IMR-90 (cell line): ENCODE measurements at regions not wholly inside any gene's neighbourhood (a gene's known extent, or its start where the extent isn't known, plus 50 kb on each side); places are given as distances from the start of the nearest gene placed in this dataset. TPM values are rescaled to one million over a fixed set of nuclear protein-coding genes. Genes with fewer than 3 reads are reported as not detected.

Source experiments
- microRNA-seq, 2 experiments: library from miRNA; stranded (forward) in 1 of 2; unstranded in 1 of 2; fragments of 10-50 nt in 1 of 2; fragments of <30 nt in 1 of 2; gene quantifications in 1 of 2; microRNA quantifications in 1 of 2; one replicate each; pipeline versions ENCODE3 to v1.1.0; 2013 to 2020; ENCODE audit not compliant: insufficient read depth in 1 of 2, insufficient read length in 1 of 2, unreplicated experiment in 1 of 2
- small RNA-seq, 5 experiments: library from RNA; depleted of rRNA; stranded (forward); fragments of <200 nt; gene quantifications; one replicate each; pipeline ENCODE3, GENCODE V24; 2012

Small RNA genes in the stretch of these regions (microRNA-seq; reads per million reads assigned to microRNA genes)
- not detected for gene RF00019 (ENCODE audit: insufficient read depth, insufficient read length)
- not detected for gene RN7SL643P (ENCODE audit: insufficient read depth, insufficient read length)
- not detected for gene RNU4-12P (ENCODE audit: insufficient read depth, insufficient read length)
- gene RNU4-72P (ENCODE audit: insufficient read depth, insufficient read length): not detected
- not detected for gene SMIM11P1 (ENCODE audit: insufficient read depth, insufficient read length)

Small RNA genes in the stretch of these regions (small RNA-seq; reads per million reads assigned to genes)
- gene RF00019 (0 reads per million in 5 experiments), gene RN7SL643P (0 reads per million in 5 experiments), gene RNU4-12P (0 reads per million in 5 experiments), gene RNU4-72P (0 reads per million in 5 experiments), gene SMIM11P1 (0 reads per million in 5 experiments)
